Esophagus muscularis mucosa (tissue), 3 donors: ENCODE measurements at regions not wholly inside any gene's neighbourhood (a gene's known extent, or its start where the extent isn't known, plus 50 kb on each side); places are given as distances from the start of the nearest gene placed in this dataset.

Experiments used
- CTCF ChIP-seq, 3 experiments: fragments of 200-600 bp in 2 of 3; fragments of 450-650 bp in 1 of 3; sonication (generic) in 2 of 3; IDR thresholded peaks; one replicate each; pipeline ENCODE4 v1.5.1; 2017 to 2019; ENCODE audit warnings: antibody characterized with exemption in 3 of 3, mild to moderate bottlenecking in 2 of 3, moderate library complexity in 1 of 3
- POLR2A ChIP-seq: fragments of 450-650 bp; IDR thresholded peaks from one replicate; pipeline ENCODE4 v1.6.1; 2017; ENCODE audit warnings: antibody characterized with exemption, moderate library complexity, mild to moderate bottlenecking, low read depth
- POLR2AphosphoS5 ChIP-seq, 2 donors: sonication (generic); formaldehyde crosslinking; IDR thresholded peaks; one replicate each; pipeline ENCODE4 v1.6.1; 2017; ENCODE audit warnings: antibody characterized with exemption in 2 of 2

GRCh38 chr4:136650541-136651277 is 881.6 kb downstream of the PCDH18 start:
- TF ChIP-seq CTCF (IDR thresholded peaks at IDR 0.05) (no peak), POLR2A (no peak), POLR2AphosphoS5 (IDR thresholded peaks at IDR 0.05) (no peak)
